Neural cell (in vitro differentiated cells): ENCODE measurements at regions not wholly inside any gene's neighbourhood (a gene's known extent, or its start where the extent isn't known, plus 50 kb on each side); places are given as distances from the start of the nearest gene placed in this dataset.

Source experiments
- H2AFZ ChIP-seq: fragments of 200-600, 300-800 bp; sonication (generic), shearing (Covaris generic); 2 replicates; pipeline ENCODE4 v1.6.0; 2014; ENCODE audit warnings: low read depth, mild to moderate bottlenecking, antibody characterized with exemption, low read length, moderate library complexity
- H3F3A ChIP-seq: fragments of 200-600 bp; shearing (Covaris generic); 2 replicates; pipeline ENCODE4 v1.6.1; 2016; ENCODE audit warnings: mild to moderate bottlenecking, moderate library complexity, mixed read lengths, antibody characterized with exemption, low read length; ENCODE audit not compliant: insufficient read depth, poor library complexity, severe bottlenecking
- H3K27ac ChIP-seq: fragments of 200-600, 300-800 bp; sonication (generic), shearing (Covaris generic); 2 replicates; pipeline ENCODE4 v1.5.1; 2014; ENCODE audit warnings: mild to moderate bottlenecking, low read length, moderate library complexity
- H3K27me3 ChIP-seq: fragments of 300-800, 200-600 bp; sonication (generic), shearing (Covaris generic); 2 replicates; pipeline ENCODE4 v1.6.0; 2014; ENCODE audit warnings: mild to moderate bottlenecking, low read depth, low read length, moderate library complexity; ENCODE audit not compliant: insufficient read depth
- H3K36me3 ChIP-seq: fragments of 300-800, 200-600 bp; sonication (generic), shearing (Covaris generic); 2 replicates; pipeline ENCODE4 v1.5.1; 2014; ENCODE audit warnings: mild to moderate bottlenecking, antibody characterized with exemption, low read length, moderate library complexity; ENCODE audit not compliant: insufficient read depth
- H3K4me2 ChIP-seq: fragments of 300-800, 200-600 bp; sonication (generic), shearing (Covaris generic); 2 replicates; pipeline ENCODE4 v1.6.0; 2014; ENCODE audit warnings: mild to moderate bottlenecking, low read length
- H3K4me3 ChIP-seq: fragments of 300-800, 200-600 bp; sonication (generic), shearing (Covaris generic); 2 replicates; pipeline ENCODE4 v1.5.1; 2014; ENCODE audit warnings: mild to moderate bottlenecking, low read length, moderate library complexity
- H3K79me2 ChIP-seq: fragments of 200-600 bp; shearing (Covaris generic); replicated peaks from 2 replicates; pipeline ENCODE4 v1.6.0; 2014; ENCODE audit warnings: mild to moderate bottlenecking, low read length, moderate library complexity; ENCODE audit not compliant: insufficient read depth
- H3K9ac ChIP-seq: fragments of 300-800, 200-600 bp; sonication (generic), shearing (Covaris generic); 2 replicates; pipeline ENCODE4 v1.6.1; 2016; ENCODE audit warnings: mild to moderate bottlenecking, low read length, mixed read lengths
- H3K9me2 ChIP-seq: fragments of 200-600 bp; shearing (Covaris generic); 2 replicates; pipeline ENCODE4 v1.6.1; 2016; ENCODE audit warnings: mild to moderate bottlenecking, low read length, mixed read lengths; ENCODE audit not compliant: insufficient read depth
- H3K9me3 ChIP-seq: fragments of 200-600, 300-800 bp; sonication (generic), shearing (Covaris generic); 2 replicates; pipeline ENCODE4 v1.6.1; 2016; ENCODE audit warnings: mild to moderate bottlenecking, mixed run types, low read length, moderate library complexity, mixed read lengths
- H4K20me1 ChIP-seq: fragments of 200-600 bp; shearing (Covaris generic); 2 replicates; pipeline ENCODE4 v1.6.1; 2016; ENCODE audit warnings: mild to moderate bottlenecking, mixed run types; ENCODE audit not compliant: insufficient read depth
- CTCF ChIP-seq: fragments of 450-650 bp; IDR thresholded peaks from 2 replicates; pipeline ENCODE4 v1.5.1; 2014; ENCODE audit warnings: antibody characterized with exemption, mild to moderate bottlenecking, moderate library complexity; ENCODE audit not compliant: poor library complexity, severe bottlenecking
- EP300 ChIP-seq: fragments of 450-650 bp; conservative IDR thresholded peaks from 2 replicates; pipeline ENCODE4 v1.6.1; 2014; ENCODE audit warnings: antibody characterized with exemption, mild to moderate bottlenecking, moderate library complexity; ENCODE audit not compliant: poor library complexity, severe bottlenecking
- EZH2 ChIP-seq: fragments of 200-600, 300-800 bp; shearing (Covaris generic), sonication (generic); IDR thresholded peaks from 2 replicates; pipeline ENCODE4 v1.6.1; 2014; ENCODE audit warnings: antibody characterized with exemption, low read length, borderline replicate concordance, mild to moderate bottlenecking; ENCODE audit not compliant: insufficient read depth, poor library complexity, severe bottlenecking
- MXI1 ChIP-seq: fragments of 450-650 bp; conservative IDR thresholded peaks from 2 replicates; pipeline ENCODE4 v1.6.1; 2014; ENCODE audit warnings: antibody characterized with exemption, mild to moderate bottlenecking; ENCODE audit not compliant: poor library complexity, severe bottlenecking
- POLR2AphosphoS5 ChIP-seq: IDR thresholded peaks from 2 replicates; pipeline ENCODE4 v1.6.1; 2012
- RAD21 ChIP-seq: fragments of 450-650 bp; conservative IDR thresholded peaks from 2 replicates; pipeline ENCODE4 v1.6.1; 2014; ENCODE audit warnings: antibody characterized with exemption, mild to moderate bottlenecking, moderate library complexity
- REST ChIP-seq: IDR thresholded peaks from 2 replicates; pipeline ENCODE4 v1.6.1; 2012; ENCODE audit warnings: borderline replicate concordance
- SMC3 ChIP-seq: fragments of 450-650 bp; conservative IDR thresholded peaks from 2 replicates; pipeline ENCODE4 v1.6.1; 2014; ENCODE audit warnings: antibody characterized with exemption, mild to moderate bottlenecking, moderate library complexity; ENCODE audit not compliant: poor library complexity
- TAF1 ChIP-seq: IDR thresholded peaks from 2 replicates; pipeline ENCODE4 v1.6.1; 2012; ENCODE audit warnings: low read depth

GRCh38 chr9:116067566-116067965 lies 86.0 kb upstream of the PAPPA start:
- Histone ChIP-seq H3F3A (no peaks in the 10 kb centered on the region), H3K36me3 (no peaks in the 10 kb centered on the region), H3K9me2 (no peaks in the 10 kb centered on the region), H3K27me3 (no peaks in the 10 kb centered on the region), H3K79me2 (no peaks in the 10 kb centered on the region), H3K4me3 (no peak overlapping the region), H2AFZ (no peak overlapping the region), H3K27ac (no peak overlapping the region), H4K20me1 (no peaks in the 10 kb centered on the region), H3K9ac (no peak overlapping the region), H3K4me2 (no peak overlapping the region), H3K9me3 (no peaks in the 10 kb centered on the region)
- TF ChIP-seq EP300 (no peak), CTCF (no peak), REST (no peak), TAF1 (no peak), RAD21 (no peak), MXI1 (no peak), SMC3 (no peak), EZH2 (no peak), POLR2AphosphoS5 (no peak)

- Histone ChIP-seq H3K9ac (no peak overlapping the region), H3K9me3 (no peaks in the 10 kb centered on the region), H3K27ac (no peak overlapping the region), H4K20me1 (no peaks in the 10 kb centered on the region), H3K9me2 (no peaks in the 10 kb centered on the region), H3K4me3 (no peak overlapping the region), H2AFZ (no peak overlapping the region), H3K36me3 (no peaks in the 10 kb centered on the region), H3K79me2 (no peaks in the 10 kb centered on the region), H3K27me3 (no peaks in the 10 kb centered on the region), H3K4me2 (no peak overlapping the region), H3F3A (no peaks in the 10 kb centered on the region)
- TF ChIP-seq REST (no peak), TAF1 (no peak), SMC3 (no peak), RAD21 (no peak), POLR2AphosphoS5 (no peak), CTCF (no peak), MXI1 (no peak), EP300 (no peak), EZH2 (no peak)
These were observed 83.2 kb upstream of the PAPPA start for GRCh38 chr9:116070256-116070914.
